NCI-H1436 (cell line): ENCODE measurements at regions not wholly inside any gene's neighbourhood (a gene's known extent, or its start where the extent isn't known, plus 50 kb on each side); places are given as distances from the start of the nearest gene placed in this dataset.

Experiments used
- DNase-seq: peaks from one replicate; lab custom pipeline; 2025; lab: John Stamatoyannopoulos, UW

DNA sequence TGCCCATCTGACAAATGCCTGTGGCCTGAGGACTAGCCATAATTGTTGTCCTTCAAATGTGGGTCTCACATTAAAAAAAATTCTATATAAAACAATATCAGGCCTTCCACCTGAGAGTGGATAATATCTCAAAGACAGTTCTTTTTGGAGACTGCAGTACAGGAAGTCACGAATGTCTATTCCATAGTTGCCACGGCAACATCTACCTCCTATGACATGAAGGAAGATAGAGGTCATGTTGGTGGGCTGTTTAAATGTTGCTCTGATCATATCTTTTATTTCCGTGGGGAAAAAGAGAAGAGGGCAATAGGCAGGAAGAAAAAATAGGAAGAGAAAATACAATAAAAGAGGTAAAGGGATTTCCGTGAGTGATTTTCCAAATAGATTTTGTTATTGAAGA lies 151.8 kb downstream of the ARL6IP6 start:
- no peak for DNase-seq

DNA sequence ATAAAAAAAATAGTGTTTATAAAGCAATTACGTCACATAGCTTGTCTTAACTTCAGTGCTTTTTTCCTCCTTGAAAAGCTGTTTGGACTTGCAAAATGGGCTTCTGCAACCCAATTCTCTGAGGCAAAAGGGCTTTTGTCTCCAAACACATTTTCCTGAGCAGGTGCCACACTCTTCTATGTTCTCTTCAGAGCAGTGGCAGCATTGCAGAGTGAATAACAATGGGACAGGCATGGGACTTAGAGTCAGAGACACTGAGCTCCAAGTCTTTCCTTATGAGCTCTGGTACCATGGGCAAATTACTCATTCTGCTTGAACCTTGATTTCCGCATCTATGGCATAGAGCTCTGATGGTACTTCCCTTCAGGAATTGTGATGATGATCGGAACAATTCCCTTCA lies 149.0 kb downstream of the ARL6IP6 start:
- DNase-seq, result no peak

DNA sequence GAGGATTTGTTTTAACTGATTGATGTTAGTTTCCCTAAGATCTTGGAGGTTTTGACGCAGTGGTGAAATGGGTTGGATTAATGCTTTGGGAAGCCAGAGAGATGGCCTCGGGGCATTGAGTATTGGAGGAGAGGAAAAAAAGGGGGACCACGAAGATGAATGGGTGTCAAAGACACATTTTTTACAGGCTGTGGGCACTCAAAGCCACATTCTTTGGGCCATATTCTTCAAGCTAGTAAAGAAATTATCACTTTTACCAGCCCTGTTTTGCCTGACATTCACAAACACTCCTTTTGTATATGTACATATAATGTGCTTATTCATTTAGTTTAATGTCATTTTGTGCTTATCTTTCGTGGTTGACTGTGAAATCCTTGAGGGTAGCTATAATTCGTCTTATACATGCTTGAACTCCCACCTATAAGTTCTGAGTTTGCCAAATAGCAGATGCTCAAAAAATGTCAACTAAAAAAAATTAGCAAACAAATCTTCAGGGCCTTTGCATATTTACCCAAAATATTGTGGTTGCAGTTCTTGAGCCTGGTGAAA lies 146.3 kb downstream of the ARL6IP6 start:
- DNase-seq, result no peak

DNA sequence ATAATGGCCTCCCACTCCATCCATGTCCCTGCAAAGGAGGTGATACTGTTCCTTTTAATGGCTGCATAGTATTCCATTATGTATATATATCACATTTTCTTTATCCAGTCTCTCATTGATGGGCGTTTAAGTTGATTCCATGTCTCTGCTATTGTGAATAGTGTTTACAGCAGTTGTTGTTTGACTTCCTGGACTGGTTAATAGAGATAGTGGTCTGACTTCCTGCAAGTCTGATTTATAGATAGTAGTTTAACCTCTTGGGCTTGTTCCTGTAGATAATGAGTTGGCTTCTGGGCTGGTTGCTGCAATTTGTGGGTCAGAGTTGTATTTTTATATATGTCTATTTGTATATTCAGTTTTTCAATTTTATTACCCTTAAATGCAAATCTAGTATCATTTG lies 145.4 kb downstream of the ARL6IP6 start:
- no peak for DNase-seq

DNA sequence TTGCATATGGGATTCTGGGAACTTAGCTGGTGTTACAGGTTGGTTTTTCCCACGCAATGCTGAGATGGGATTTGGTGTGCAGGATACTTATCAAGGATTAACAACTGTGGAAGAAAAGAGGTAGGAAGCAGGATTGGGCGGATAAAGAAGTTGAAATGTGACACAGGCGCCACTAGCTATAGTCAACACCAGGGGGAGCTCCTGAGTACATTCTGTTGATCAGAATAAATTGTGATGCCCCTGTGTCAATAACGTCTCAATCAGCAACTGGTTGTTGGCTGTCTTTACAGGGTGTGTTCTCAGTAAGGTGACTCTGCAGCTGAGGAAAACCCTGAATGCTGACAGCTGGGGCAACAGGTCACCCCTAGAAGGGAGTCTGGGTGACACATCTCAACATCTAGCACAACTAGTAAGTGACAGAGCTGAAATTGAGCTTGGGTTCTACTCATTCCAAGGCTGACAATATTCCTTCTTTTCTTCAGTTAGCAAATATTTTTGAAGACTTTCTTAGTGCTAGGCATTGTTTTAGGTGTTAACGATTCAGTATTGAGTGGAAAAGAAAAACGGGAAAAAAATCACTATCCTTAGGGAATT lies 143.0 kb downstream of the ARL6IP6 start:
- no peak for DNase-seq

DNA sequence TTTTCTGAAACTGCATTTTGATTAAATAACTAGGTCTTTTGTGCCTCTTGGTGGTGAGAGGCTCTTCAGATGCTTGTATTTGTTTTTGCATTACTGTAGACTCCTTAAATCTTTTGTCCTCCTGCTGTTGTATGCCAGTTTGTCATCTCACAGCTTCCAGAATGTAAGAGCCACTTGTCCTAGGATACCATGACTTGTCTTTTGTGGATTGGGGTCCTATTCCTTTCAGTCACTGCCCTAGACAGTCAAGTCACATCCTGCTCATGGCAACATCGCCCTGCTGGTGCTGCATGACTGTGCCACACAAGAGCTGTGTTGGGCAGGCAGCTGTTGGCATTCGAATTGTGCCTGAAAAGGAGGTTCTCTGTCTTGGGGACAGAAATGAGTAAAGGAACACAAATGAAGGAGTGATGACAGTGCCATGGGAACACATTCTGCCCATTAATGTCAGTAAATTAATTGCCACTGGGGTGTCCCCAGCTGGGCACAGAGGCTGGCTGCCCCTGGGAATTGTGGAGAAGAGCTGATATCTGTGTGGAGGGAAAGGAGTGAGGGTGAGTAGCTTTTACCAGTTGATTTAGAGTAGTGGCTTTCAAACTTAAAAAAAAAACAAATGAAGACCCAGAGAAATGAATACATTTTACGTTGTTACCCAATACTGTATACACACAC lies 140.3 kb downstream of the ARL6IP6 start:
- peak; percentile 75 for DNase-seq

DNA sequence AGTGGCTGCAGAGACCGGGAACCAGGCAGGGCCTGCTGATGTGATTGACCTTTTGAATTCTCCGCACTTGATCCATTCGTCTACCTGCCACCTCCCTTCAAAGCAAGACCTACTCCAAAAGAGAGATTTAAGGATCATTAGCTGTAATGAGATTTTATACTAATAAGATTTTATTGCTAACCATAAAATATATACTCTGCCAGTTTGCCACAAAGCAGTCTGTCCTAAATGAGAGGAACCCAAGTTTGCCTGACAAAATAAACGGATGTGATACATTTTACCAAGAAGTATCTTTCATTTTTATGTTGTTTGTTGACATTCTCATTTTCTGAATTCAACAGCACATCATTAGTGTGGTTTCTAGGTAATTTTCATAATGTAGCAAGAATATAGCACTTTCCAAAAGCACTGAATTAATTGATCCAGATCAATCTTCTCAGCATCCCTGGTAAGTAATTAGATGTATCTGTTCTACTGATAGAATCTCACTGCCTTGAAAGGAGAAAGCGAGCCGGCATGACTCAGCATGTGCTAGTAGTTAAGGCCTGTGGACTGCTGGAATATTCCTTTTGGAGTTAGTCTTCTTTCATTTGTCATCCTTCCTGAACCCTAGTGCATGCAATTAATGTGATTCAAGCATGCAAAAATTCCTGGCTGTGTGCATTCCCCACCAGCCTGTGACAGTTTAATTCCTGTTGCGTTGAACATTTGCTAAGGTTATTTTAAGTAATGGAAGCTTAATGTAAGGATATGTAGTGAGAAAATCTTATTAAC lies 128.5 kb downstream of the ARL6IP6 start:
- DNase-seq, result no peak

DNA sequence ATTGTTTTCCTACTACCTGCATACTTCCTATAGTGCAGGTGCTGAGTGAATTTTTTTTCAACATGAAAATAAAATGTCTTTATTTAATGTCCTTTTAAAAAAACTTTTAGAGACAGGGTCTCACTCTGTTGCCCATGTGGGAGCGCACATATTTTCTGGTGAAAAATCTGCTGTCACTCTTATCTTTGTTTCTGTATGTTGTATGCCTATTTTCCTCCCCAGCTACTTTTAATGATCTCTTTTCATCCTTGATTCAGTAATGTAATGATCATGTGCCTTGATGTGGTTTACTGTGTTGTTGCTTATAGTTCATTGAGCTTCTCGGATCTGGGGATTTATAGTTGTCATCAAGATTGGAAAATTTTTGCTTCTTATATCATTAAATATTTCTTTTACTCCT lies 117.3 kb downstream of the ARL6IP6 start:
- DNase-seq, result no peak

DNA sequence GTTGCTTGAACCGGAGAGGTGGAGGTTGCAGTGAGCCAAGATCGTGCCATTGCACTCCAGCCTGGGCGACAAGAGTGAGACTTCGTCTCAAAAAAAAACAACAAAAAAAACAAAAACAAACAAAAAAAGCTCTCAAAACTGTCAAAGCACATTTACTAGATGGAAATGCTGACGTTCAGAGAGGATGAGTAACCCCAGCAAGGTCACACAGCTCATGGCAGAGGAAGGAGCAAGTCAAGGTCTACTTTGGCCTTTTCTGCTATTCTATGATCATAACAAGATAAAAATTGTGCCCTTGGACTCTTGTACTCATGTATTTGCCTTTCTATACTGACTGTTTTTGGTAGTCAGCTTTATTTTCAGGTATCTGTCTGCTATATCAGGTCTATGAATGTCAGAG lies 109.5 kb downstream of the ARL6IP6 start:
- no peak for DNase-seq

DNA sequence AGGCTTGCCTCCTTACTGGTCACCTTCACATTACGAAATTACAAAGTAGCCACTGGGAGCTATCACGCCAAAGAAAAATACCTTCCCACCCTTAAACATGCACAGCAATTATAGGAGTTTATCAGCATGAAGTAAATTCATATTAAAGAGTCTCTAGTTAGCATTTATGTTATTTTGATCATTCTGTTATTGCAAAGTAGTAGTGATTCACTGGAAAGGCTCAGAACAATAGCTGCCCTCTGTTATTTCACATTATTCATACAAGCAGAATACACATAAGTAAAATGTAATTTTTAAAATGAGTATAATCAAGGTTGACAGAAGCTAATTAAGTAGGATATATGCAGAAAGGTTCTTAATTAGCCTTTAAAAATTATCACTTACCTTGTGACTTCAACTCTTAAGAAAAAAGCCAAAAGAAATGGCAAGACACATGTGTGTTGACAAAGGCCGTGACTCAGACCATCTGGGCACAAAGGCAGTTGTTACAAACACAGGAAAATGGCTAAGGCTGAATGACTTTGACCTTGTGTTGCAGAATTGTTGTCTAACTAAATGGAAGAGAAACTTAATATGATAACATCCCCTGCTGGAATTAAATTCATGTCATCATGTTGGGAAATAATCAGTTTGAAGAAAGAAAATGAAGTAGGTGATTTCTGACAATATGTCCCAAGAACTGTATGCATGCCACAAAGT lies 108.3 kb downstream of the ARL6IP6 start:
- no peak for DNase-seq

DNA sequence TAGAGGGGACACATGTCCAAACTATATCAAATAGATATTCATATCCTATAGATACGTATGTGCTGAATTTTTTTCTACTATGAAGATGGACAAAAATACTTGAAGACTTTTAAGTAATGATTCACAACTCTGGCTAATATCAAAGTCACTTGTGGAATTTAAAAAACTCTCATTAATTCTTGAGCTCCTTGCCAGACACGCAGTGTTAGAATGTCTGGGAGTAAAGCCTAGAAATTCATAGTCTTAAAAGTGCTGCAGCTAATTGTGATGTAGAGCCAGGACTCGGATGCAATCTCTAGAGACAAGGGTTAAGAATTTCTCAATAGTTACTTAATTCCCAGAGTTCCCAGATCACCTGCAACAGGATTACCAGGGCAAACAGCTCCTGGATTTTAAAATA lies 107.4 kb downstream of the ARL6IP6 start:
- DNase-seq, result no peak

DNA sequence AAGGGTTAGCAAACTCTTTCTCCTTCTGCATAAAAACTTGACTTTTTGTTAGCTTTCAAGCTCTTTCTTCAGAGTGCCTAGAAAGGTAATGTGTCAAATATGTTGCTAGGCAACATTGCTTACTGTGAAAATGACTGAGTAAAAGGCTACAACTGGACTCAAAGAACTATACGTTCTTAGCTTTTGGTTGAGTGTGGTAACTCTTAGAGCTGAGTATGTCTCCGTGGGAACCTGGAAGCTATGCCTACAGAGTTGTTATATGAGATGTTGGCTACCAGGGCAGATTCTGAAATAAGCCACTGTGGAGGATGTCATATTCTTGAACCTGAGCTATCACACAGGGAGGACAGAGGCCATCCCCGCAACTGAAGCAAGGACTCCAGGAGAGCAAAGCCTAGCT lies 105.5 kb downstream of the ARL6IP6 start:
- DNase-seq, result no peak

DNA sequence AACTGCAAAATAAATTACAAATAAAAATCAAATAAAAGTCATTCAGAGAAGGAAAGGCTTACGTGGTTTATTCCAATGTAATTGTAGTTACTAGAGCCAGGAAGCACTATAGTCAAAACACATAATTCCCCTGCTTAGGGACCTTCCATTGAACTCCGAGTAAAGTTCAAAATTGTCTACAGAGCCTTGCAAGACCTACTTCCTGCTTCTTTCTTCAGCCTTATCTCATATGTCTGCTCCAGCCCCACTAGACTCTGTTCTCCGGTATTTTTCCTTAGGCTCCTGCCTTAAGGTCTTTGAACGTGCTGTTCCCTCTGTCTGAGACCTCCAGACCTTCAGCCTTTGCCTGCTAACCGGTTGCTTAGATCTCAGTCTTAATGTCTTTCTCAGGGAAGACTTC lies 104.3 kb downstream of the ARL6IP6 start:
- DNase-seq, result no peak

DNA sequence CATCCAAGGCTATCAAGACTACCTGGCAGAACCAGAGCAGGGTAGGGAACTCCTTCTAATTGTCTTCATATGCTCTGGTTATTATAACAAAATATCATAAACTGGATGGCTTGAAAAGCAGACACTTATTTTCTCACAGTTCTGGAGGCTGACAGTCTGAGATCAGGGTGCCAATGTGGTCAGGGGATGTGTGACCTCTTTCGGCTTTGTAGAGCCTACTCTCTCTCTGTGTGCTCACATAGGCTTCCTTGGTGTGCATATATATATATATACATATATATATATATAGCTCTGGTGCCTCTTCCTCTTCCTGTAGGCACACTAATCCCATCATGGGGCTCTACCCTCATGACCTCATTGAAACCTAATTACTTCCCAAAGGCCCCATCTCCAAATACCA lies 101.6 kb downstream of the ARL6IP6 start:
- DNase-seq, result no peak

DNA sequence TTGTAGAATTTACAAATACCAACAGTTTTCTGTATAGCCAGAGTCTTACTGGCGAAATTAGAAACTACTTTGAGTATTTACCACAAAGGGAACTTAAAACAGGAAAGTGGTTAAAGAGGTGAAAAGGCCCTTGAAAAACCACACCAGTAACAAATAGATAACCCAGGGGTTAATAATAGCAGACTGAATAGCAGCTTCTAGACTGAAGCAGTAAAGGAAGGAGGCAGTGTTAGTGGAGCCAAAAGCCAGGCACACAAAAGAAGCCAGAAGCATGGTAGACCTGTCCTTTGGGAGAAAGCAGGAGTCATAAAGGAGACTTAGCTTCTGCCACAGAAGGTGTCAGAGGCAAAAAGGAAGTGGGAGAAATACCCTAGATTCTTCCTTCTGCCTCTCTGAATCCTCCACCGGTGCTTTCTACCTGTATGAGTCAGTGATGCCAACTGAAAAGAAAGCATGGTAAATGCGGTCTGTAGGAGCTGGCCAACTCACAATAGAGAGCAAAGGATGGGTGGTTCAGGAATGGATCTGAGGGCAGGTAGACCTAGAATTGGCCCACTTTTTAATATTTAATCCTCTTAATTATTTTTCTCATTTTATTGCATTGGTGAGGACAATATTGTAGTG lies 97.3 kb downstream of the ARL6IP6 start:
- no peak for DNase-seq

DNA sequence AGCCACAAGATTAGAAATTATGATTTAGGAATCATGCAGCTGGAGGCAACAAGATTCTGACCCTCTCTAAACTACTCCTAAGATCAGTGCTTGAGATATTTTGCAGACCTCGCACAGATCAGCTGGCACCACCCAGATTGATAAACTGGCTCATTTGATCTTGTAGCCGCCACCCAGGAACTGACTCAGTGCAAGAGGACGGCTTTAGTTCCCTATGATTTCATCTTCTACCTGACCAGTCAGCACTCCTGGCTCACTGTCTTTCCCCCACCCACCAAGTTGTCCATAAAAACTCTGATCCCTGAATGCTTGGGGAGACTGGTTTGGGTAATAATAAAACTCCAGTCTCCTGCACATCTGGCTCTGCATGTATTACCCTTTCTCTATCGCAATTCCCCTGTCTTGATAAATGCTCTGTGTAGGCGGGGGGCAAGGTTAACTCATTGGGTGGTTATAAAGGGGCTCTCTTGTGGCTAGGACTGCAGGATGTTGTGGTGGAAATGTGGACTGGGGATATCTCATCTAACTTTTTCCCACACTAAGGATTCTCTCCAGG lies 96.1 kb downstream of the ARL6IP6 start:
- DNase-seq, result no peak

DNA sequence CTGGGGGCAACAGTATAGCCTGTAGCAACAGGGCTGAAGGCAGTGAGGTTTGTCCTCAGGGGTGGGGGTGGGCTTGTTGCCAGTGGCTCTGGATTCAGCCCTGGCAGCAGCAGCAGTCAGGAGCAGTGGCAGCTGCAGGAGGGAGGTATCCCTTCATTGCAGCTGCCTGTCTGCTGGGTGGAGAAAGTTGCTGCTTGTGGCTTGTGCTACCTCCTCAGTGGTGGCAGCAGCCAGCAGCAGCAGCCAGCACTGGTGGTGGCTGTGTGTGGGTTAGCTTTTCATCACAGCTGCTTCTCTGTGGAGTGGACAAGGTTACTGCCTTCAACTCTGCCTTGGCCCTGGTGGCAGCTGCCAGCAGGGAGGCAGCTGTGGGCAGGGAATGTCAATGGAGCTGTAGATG lies 94.9 kb downstream of the ARL6IP6 start:
- no peak for DNase-seq
